Smooth muscle cell (in vitro differentiated cells): ENCODE measurements at regions not wholly inside any gene's neighbourhood (a gene's known extent, or its start where the extent isn't known, plus 50 kb on each side); places are given as distances from the start of the nearest gene placed in this dataset. TPM values are rescaled to one million over a fixed set of nuclear protein-coding genes. Genes with fewer than 3 reads are reported as not detected.
"Not testable (repeated sequence)": the region's sequence is repeated elsewhere in the genome, so short reads cannot be mapped to it uniquely, and the experiment has no call there.

ENCODE experiments used
- DNase-seq: peaks from one replicate; lab custom pipeline; 2025; ENCODE audit not compliant: unreplicated experiment; lab: John Stamatoyannopoulos, UW
- H2AFZ ChIP-seq: fragments of 200-600 bp; sonication (generic); 2 replicates; pipeline ENCODE4 v1.6.0; 2016; ENCODE audit warnings: antibody characterized with exemption, low read depth, mild to moderate bottlenecking
- H3F3A ChIP-seq: fragments of 200-600 bp; sonication (generic); 2 replicates; pipeline ENCODE4 v1.6.0; 2017; ENCODE audit warnings: antibody characterized with exemption, low read depth
- H3K27ac ChIP-seq: fragments of 200-600 bp; sonication (generic); 2 replicates; pipeline ENCODE4 v1.5.1; 2016; ENCODE audit warnings: low read depth, mild to moderate bottlenecking
- H3K27me3 ChIP-seq: fragments of 200-600 bp; sonication (generic); 2 replicates; pipeline ENCODE4 v1.6.1; 2016; ENCODE audit warnings: low read depth, mild to moderate bottlenecking
- H3K36me3 ChIP-seq: fragments of 200-600 bp; sonication (generic); 2 replicates; pipeline ENCODE4 v1.5.1; 2016; ENCODE audit warnings: low read depth
- H3K4me1 ChIP-seq: fragments of 200-600 bp; sonication (generic); 2 replicates; pipeline ENCODE4 v1.5.1; 2016; ENCODE audit warnings: low read depth
- H3K4me2 ChIP-seq: fragments of 200-600 bp; sonication (generic); 2 replicates; pipeline ENCODE4 v1.6.0; 2016; ENCODE audit warnings: mild to moderate bottlenecking
- H3K4me3 ChIP-seq: fragments of 200-600 bp; sonication (generic); 2 replicates; pipeline ENCODE4 v1.5.1; 2016; ENCODE audit warnings: mild to moderate bottlenecking
- H3K79me2 ChIP-seq: fragments of 200-600 bp; sonication (generic); 2 replicates; pipeline ENCODE4 v1.6.0; 2016; ENCODE audit warnings: low read depth, mild to moderate bottlenecking
- H3K9ac ChIP-seq: fragments of 200-600 bp; sonication (generic); 2 replicates; pipeline ENCODE4 v1.6.0; 2016; ENCODE audit warnings: low read depth
- H3K9me3 ChIP-seq: fragments of 200-600 bp; sonication (generic); replicated peaks from 2 replicates; pipeline ENCODE4 v1.5.1; 2016; ENCODE audit warnings: low read depth
- H4K20me1 ChIP-seq: fragments of 200-600 bp; sonication (generic); 2 replicates; pipeline ENCODE4 v1.6.0; 2016; ENCODE audit warnings: low read depth
- WGBS: methylation state at CpG from one replicate; pipeline ENCODE4 v1.1.7; 2016; ENCODE audit warnings: low lambda C conversion rate; 5-methylcytosine and 5-hydroxymethylcytosine counted together
- small RNA-seq: library from RNA; depleted of rRNA; stranded (forward); fragments of <200 nt; gene quantifications from one replicate; pipeline ENCODE3, GENCODE V24; 2014

- H3K4me3 ChIP-seq, H3K4me2 ChIP-seq, H3K4me1 ChIP-seq, DNase-seq, H3K9me3 ChIP-seq, H3F3A ChIP-seq, H3K9ac ChIP-seq, H3K79me2 ChIP-seq, H2AFZ ChIP-seq, H3K27ac ChIP-seq, H3K27me3 ChIP-seq, H3K36me3 ChIP-seq, H4K20me1 ChIP-seq: not testable (repeated sequence)
- WGBS, result 94% methylated on average over 2 of the region's 5 CpGs
These were observed 222.9 kb downstream of the SPATA31A7 start for GRCh38 chr9:61412738-61413137.

- H3K79me2 ChIP-seq, H3K4me2 ChIP-seq, H4K20me1 ChIP-seq, DNase-seq, H3K27ac ChIP-seq, H3K4me1 ChIP-seq, H3K4me3 ChIP-seq, H3K9ac ChIP-seq, H3F3A ChIP-seq, H3K9me3 ChIP-seq, H3K27me3 ChIP-seq, H3K36me3 ChIP-seq, H2AFZ ChIP-seq: not testable (repeated sequence)
These were observed 228.3 kb downstream of the SPATA31A7 start for GRCh38 chr9:61418174-61418573.

- not testable (repeated sequence) for H3K27ac ChIP-seq, H3K9me3 ChIP-seq
- no CpG with 5 or more reads among the region's 7 CpGs for WGBS
These were observed 230.6 kb downstream of the SPATA31A7 start for GRCh38 chr9:61420267-61420958.

GRCh38 chr9:61447189-61447588 is 257.4 kb downstream of the SPATA31A7 start:
- H3K79me2 ChIP-seq, H4K20me1 ChIP-seq, H3K36me3 ChIP-seq, H3K4me2 ChIP-seq, DNase-seq, H3K4me1 ChIP-seq, H3K9ac ChIP-seq, H3K4me3 ChIP-seq, H3F3A ChIP-seq, H3K9me3 ChIP-seq, H2AFZ ChIP-seq, H3K27me3 ChIP-seq, H3K27ac ChIP-seq: not testable (repeated sequence)
- WGBS, result no CpG with 5 or more reads among the region's 10 CpGs

More at GRCh38 chr9:61420267-61420958, 230.6 kb downstream of the SPATA31A7 start:
- not testable (repeated sequence) for H3F3A ChIP-seq, H3K4me3 ChIP-seq, H3K27me3 ChIP-seq, H3K79me2 ChIP-seq, H3K9ac ChIP-seq, H2AFZ ChIP-seq, H3K4me2 ChIP-seq, H4K20me1 ChIP-seq, DNase-seq, H3K4me1 ChIP-seq, H3K36me3 ChIP-seq

- H3K9ac ChIP-seq, H3K4me3 ChIP-seq, H2AFZ ChIP-seq, H3K9me3 ChIP-seq, H3K4me2 ChIP-seq, H3K27me3 ChIP-seq, DNase-seq, H3K79me2 ChIP-seq, H3K27ac ChIP-seq, H3F3A ChIP-seq, H3K4me1 ChIP-seq, H3K36me3 ChIP-seq, H4K20me1 ChIP-seq: not testable (repeated sequence)
- no CpG with 5 or more reads among the region's 3 CpGs for WGBS
These were observed 271.0 kb downstream of the SPATA31A7 start for GRCh38 chr9:61460860-61461259.

Small RNA genes lying in the stretch of these regions (small RNA-seq; reads per million reads assigned to genes)
- gene RN7SL462P, result not detected
